NCI-H446 treated with DMSO at 0.1 percent for 48 hours (cell line): ENCODE measurements at regions not wholly inside any gene's neighbourhood (a gene's known extent, or its start where the extent isn't known, plus 50 kb on each side); places are given as distances from the start of the nearest gene placed in this dataset.
"Not testable (repeated sequence)": the region's sequence is repeated elsewhere in the genome, so short reads cannot be mapped to it uniquely, and the experiment has no call there.

ENCODE experiments used
- DNase-seq: peaks from one replicate; lab custom pipeline; 2025; lab: John Stamatoyannopoulos, UW

DNA sequence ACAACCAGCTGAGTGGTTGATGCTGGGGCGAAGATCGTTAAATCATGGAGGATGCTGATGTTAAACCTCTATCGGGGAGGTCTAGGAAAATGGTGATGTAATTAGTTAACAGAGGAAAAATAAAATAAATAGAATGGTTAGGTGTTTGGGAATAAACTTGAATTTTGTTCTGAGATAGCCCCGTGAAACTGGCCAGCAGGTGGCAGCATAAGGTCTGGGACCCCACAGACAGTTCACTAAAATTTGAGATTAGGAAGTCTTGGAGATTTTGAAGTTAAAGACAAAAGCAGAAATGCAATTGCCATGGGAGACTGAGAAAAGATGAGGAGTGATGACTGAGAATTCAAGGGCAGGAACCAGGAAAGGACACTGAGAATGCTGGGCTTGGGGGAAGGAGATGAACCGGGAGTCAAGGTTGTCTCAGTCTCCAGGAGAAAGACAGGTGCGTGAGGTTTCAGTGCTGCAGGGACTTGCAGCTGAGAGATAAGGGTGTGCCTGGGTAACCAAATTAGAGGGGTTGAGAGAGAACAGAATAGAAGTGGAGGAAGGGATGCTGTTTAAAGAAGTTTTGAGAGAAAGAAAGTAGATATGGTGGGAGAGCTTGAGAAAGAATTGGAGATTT, 248.0 kb downstream of the ZNF92 start:
- DNase-seq: not testable (repeated sequence)

- not testable (repeated sequence) for DNase-seq
These were observed 241.6 kb upstream of the VKORC1L1 start for GRCh38 chr7:65631236-65631635.

DNA sequence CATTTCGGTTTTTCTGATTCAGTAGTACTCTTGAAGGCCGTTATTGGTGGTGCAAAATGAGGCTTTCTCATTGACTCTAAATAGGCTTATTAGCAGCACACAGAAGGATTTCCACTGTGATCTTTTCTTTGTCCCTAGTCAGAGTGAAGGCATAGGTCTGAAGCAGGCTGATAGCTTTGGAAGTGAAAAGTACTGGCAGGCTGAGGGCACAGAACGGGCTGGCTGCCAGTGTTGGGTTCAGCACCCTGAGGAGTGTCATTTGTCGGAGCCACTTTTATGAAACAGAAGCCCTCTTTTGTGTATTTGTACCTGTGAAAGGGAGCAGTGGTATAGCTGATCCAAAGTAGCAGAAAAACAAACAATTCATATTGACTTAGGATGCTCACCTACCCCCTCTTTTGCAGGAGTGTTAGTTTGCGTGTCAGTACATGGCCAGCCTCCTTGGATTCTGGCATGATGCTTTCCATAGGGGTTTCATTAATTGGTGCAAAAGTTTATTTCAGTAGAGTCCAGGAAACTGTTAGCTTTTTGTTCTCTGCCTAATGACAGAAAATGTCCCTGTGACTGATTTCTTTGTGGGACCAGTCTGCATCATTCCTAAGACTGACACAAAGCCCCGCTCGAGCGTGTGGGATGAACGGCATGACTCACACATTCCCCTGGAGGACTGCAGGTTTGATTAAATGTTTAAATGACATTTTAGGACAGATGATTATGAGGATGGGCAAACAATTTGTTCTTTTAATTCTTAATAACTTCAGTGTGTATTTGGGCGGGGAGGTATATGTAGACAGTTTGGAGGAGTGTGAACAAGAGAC, 239.1 kb upstream of the VKORC1L1 start:
- not testable (repeated sequence) for DNase-seq

DNA sequence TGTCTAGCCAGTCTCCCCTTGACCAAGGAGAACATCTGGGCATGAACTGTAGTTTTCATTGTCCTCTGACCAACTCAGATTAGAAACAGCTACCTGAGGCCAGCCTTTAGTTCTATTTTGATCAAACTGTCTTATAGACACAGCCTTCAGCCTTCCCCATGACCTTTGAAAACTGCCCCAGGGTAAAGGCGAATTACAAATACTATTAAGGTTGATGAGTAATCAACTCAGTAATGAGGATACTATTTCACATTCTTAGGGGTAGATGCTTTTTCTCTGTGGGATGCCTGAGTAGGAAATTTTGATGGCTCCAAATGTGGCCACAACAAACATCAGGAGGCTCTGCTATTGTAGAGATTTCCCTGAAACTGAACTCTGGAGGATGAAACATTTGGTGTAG, 234.0 kb upstream of the VKORC1L1 start:
- not testable (repeated sequence) for DNase-seq

DNA sequence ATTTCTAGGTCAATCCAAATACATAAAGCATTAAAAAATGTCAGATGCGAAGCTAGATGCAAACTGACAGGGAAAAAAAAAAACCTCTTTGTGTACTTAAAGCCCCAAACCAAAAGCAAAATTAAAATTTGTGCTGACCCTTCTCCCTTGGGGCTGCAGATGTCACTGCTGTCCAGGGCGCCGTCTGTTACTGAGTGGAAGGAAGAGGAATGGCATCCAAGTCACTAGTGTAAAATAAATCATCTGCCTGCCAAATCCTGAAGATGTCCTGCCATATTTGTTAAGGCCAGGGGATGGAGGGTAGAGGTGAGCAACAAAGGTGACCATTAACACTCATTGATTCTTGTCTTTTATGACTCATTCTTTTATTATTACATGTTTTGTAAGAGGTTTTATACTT, 233.2 kb upstream of the VKORC1L1 start:
- not testable (repeated sequence) for DNase-seq

DNA sequence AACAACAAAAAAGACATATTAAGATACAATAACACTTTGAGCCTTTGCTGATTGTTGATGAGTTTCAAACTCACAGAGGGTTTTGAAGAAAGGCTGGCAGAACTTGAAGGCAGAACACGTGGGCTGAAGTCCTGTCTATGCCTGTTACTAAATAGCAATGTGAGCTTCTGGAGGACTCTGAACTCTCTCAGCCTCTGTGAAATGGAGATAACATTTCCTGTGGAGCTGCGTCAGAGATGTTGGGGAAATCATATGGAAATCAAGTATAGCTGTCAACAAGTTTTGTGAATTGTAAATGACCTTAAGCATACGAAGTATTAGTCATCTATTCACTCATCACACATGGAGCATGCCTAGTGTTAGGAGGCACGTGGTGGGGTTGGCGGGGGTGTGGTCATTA, 229.4 kb upstream of the VKORC1L1 start:
- not testable (repeated sequence) for DNase-seq

DNA sequence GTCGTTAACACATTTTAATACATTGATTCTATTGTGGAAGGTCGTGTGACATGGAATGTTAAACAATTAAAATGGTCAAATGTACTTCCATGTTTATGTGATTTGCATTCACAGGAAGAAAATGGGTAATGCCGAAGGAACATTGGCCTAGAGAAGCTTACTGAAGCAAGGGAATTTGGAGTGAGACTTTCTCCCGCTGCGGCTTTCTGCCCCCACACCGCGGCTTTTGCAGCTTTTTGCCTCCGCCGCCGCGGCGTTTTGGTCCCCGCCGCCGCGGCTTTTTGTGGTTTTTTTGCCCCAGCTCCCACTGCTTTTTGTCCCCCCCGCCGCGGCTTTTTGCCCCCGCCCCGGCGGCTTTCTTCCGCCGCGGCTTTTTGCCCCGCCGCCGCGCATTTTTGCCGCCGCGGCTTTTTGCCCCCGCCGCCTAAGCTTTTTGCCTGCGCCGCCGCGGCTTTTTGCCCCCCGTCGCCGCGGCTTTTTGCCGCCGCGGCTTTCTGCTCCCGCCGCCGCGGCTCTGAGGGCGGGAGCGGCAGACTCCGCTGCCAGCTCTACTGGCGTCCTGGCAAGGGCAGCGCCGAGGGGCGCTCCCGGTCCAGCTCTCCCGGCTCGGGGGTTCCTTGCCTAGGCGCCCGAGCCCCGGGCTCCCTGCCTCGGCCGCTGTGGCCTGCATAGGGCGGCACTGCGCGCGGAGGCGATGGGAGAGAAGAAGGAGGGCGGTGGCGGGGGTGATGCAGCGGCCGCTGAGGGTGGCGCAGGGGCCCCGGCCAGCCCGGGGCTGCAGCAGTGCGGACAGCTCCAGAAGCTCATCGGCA, 225.5 kb upstream of the VKORC1L1 start:
- DNase-seq: not testable (repeated sequence)

DNA sequence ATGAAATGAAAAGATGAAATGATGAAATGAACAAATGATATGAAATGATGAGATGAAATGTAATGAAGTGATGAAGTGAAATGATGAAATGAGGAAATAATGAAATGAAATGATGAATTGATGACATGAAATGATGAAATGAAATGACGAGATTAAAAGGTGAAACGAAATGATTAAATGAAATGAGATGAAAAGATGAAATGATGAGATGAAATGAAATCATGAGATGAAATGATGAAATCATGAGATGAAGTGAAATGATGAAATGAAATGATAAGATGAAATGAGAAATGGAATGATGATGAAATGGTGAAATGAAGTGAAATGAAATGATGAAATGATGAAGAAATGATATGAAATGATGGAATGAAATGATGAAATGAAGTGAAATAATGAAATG, 221.7 kb upstream of the VKORC1L1 start:
- DNase-seq: not testable (repeated sequence)

DNA sequence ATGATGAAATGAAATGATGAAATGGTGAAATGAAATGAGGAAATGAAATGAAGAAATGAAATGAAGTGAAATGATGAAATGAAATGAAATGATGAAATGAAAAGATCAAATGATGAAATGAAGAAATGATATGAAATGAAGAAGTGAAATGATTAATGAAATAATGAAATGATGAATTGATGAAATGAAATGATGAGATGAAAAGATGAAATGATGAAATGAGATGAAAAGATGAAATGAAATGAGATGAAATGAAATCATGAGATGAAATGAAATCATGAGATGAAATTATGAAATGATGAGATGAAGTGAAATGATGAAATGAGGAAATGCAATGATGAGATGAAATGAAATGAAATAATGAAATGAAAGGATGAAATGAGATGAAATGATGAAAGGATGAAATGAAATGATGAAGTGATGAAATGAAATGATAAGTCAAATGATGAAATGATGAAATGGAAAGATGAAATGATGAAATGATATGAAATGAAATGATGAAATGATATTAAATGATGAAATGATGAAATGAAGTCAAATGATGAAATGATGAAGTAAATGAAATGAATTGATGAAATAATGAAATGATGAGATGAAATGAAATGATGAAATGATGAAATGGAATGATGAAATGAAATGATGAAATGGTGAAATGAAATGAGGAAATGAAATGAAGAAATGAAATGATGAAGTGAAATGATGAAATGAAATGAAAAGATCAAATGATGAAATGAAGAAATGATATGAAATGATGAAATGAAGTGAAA, 220.9 kb upstream of the VKORC1L1 start:
- not testable (repeated sequence) for DNase-seq

DNA sequence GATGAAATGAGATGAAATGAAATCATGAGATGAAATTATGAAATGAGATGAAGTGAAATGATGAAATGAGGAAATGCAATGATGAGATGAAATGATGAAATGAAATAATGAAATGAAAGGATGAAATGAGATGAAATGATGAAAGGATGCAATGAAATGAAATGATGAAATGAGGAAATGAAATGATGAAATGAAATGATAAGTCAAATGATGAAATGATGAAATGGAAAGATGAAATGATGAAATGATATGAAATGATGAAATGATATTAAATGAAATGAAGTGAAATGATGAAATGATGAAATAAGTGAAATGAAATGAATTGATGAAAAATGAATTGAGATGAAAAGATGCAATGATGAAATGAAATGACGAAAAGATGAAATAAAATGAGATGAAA, 220.2 kb upstream of the VKORC1L1 start:
- DNase-seq: not testable (repeated sequence)

GRCh38 chr7:65656494-65657188, 216.2 kb upstream of the VKORC1L1 start:
- not testable (repeated sequence) for DNase-seq

DNA sequence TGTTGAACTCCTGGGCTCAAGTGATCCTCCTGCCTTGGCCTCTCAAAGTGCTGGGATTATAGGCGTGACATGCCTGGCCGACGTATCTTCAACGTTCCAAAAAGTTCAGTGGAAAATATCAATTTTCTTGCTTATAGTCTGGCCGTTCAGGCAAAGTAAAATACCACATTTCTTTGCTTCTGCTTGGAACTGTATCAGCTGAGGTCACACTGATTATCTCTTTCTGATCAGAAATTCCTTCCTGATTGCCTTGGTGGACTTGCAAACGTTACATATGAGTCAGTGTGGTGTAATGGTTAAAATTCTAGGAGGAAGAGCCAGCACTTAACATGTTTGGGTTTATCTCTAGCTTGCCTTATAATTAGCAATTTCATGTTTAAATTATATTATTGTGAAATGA, 189.5 kb upstream of the VKORC1L1 start:
- DNase-seq: not testable (repeated sequence)

DNA sequence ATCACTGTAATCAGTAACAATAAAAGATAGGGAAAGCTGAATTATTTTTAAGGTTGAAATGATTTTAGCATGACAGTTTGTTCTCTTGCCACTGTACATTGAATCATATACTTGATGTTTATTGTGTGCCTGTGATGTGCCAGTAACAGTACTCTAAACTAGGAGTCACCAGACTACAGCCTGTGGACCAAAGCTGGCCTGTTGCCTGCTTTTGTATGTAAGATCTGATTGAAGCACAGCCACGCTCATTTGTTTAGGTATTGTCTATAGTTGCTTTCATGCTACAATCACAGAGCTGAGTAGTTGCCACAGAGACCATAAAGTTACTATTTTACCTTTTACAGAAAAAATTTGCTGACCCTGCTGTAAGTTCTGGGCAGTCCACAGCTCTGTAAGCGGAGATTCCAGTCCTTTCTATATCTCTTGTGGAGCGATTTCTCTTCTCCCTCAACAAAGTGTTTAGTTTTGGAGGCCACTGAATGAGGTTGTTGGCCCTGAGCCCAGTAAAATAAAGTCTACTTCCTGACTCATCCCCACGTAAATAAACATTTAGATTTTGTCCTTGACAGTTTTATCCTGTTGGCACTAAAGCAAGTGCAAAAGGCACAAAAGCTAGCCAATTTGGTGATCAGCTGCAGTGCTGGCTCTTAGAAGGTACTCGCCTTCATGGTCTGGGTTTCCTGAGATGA, 173.7 kb upstream of the VKORC1L1 start:
- DNase-seq: not testable (repeated sequence)

- not testable (repeated sequence) for DNase-seq
These were observed 173.0 kb upstream of the VKORC1L1 start for GRCh38 chr7:65699715-65700356.

GRCh38 chr7:65719123-65719798, 153.6 kb upstream of the VKORC1L1 start:
- DNase-seq: not testable (repeated sequence)

DNA sequence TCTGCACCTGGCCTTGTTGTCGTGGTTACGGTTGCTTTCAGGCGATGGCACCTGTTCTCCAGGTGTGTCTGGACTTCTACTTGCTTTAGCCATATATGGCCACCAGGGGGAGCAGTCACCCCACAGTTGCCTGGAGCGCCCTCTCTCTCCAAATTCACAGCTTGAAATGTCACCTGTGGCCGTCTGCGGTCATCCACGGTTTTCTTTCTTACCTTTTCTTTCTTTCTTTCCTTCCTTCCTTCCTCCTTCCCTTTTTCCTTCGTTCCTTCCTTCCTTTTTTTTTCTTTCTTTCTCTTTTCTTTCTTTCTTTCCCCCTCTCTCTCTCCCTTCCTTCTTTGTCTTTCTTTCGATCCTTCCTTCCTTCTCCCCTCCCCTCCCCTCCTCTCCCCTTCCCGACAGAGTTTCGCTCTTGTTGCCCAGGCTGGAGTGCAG, 150.5 kb upstream of the VKORC1L1 start:
- no peak for DNase-seq

DNA sequence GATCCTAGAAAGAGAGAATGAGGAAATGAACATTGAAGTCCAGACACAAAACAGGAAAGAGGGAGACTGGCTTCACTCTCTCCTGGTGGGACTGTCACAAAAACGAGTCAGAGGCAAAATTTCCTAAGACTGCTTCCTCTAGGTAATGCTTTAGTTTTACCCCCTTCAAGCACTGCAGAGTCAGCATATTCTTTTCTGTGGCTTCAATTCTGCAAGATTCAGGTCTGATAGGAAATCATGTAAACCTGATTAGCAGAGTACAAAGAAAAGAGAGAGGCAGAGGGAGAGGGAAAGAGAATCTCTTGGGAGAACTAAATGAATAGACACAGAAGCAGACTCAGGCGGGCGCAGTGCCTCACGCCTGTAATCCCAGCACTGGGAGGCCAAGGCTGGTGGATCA, 145.7 kb upstream of the VKORC1L1 start:
- DNase-seq: not testable (repeated sequence)

- no peak for DNase-seq
These were observed 141.7 kb upstream of the VKORC1L1 start for GRCh38 chr7:65731129-65731528.

DNA sequence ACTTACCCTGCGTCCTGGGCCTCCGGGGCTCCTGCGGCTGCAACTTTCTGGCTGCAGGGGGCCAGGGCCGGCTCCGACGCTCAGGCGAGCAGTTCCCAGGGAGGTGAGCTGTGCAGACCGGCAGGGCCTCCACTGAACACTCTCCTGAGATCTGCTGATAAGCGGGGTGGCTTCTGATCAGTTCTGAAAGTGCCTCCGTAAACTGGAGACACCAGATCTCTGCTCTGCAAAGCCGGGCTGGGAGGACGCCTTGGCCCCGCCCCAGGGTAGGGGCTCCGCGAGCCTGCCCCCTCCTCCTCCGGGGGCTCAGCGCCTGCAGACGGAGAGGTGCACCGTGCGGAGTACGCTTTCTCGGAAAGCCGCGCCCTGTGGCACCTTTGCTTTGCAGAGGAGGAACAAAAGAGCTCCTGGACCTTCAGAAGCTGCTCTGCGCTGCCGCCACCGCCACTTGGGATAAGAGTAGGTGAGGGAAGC, 141.3 kb upstream of the VKORC1L1 start:
- DNase-seq: no peak
